Liver (tissue), 8 donors: ENCODE measurements at regions not wholly inside any gene's neighbourhood (a gene's known extent, or its start where the extent isn't known, plus 50 kb on each side); places are given as distances from the start of the nearest gene placed in this dataset.

Experiments
- DNase-seq: peaks from one replicate; pipeline ENCODE4 v3.0.0-alpha.2; 2017; ENCODE audit warnings: low spot score
- H3K27ac ChIP-seq, 2 donors: one replicate each; pipeline ENCODE4 v1.7.0; 2013; ENCODE audit warnings: inconsistent platforms in 2 of 2, low read length in 2 of 2, control low read depth in 1 of 2, low read depth in 1 of 2, mild to moderate bottlenecking in 1 of 2
- H3K27me3 ChIP-seq, 4 donors: one replicate each; pipeline versions ENCODE4 v1.6.1 to v1.7.0; 2013; ENCODE audit warnings: low read length in 3 of 4, inconsistent platforms in 1 of 4, mild to moderate bottlenecking in 1 of 4, moderate library complexity in 1 of 4; ENCODE audit not compliant: control insufficient read depth in 4 of 4, insufficient read depth in 4 of 4
- H3K36me3 ChIP-seq, 4 donors: one replicate each; pipeline versions ENCODE4 v1.6.1 to v1.7.0; 2013; ENCODE audit warnings: low read length in 3 of 4, mild to moderate bottlenecking in 3 of 4, low read depth in 1 of 4, moderate library complexity in 1 of 4; ENCODE audit not compliant: control insufficient read depth in 4 of 4, insufficient read depth in 3 of 4
- H3K4me1 ChIP-seq, 4 donors: one replicate each; pipeline versions ENCODE4 v1.6.1 to v1.7.0; 2013; ENCODE audit warnings: low read length in 3 of 4, mild to moderate bottlenecking in 3 of 4, moderate library complexity in 1 of 4; ENCODE audit not compliant: control insufficient read depth in 4 of 4, insufficient read depth in 4 of 4
- H3K4me3 ChIP-seq, 3 donors: one replicate each; pipeline versions ENCODE4 v1.6.1 to v1.7.0; 2013; ENCODE audit warnings: low read length in 3 of 3, control low read depth in 1 of 3, low read depth in 1 of 3, mild to moderate bottlenecking in 1 of 3
- H3K9ac ChIP-seq, 2 donors: one replicate each; pipeline ENCODE4 v1.7.0; 2013; ENCODE audit warnings: low read length in 2 of 2, mild to moderate bottlenecking in 2 of 2, moderate library complexity in 2 of 2, control low read depth in 1 of 2, low read depth in 1 of 2
- H3K9me3 ChIP-seq, 4 donors: one replicate each; pipeline versions ENCODE4 v1.6.1 to v1.7.0; 2013; ENCODE audit warnings: low read length in 3 of 4; ENCODE audit not compliant: control insufficient read depth in 4 of 4
- EGR1 ChIP-seq, 2 donors: IDR thresholded peaks; 2 replicates each; pipeline ENCODE4 v1.6.1; 2016 to 2018; ENCODE audit warnings: antibody characterized with exemption in 2 of 2, low read depth in 2 of 2
- FOXA1 ChIP-seq: IDR thresholded peaks from 2 replicates; pipeline ENCODE4 v1.6.1; 2016; ENCODE audit warnings: antibody characterized with exemption
- FOXA2 ChIP-seq: IDR thresholded peaks from 2 replicates; pipeline ENCODE4 v1.6.1; 2016; ENCODE audit warnings: antibody characterized with exemption
- HNF4A ChIP-seq, 2 donors: conservative IDR thresholded peaks; 2 replicates each; pipeline ENCODE4 v1.6.1; 2016; ENCODE audit warnings: antibody characterized with exemption in 2 of 2, mild to moderate bottlenecking in 2 of 2
- HNF4G ChIP-seq: IDR thresholded peaks from 2 replicates; pipeline ENCODE4 v1.6.1; 2016; ENCODE audit warnings: antibody characterized with exemption
- JUND ChIP-seq, 2 donors: IDR thresholded peaks; 2 replicates each; pipeline ENCODE4 v1.6.1; 2016; ENCODE audit warnings: antibody characterized with exemption in 2 of 2
- NR2F2 ChIP-seq: IDR thresholded peaks from 2 replicates; pipeline ENCODE4 v1.6.1; 2016; ENCODE audit warnings: antibody characterized with exemption
- RAD21 ChIP-seq, 2 donors: IDR thresholded peaks; 2 replicates each; pipeline ENCODE4 v1.6.1; 2016; ENCODE audit warnings: antibody characterized with exemption in 2 of 2, mild to moderate bottlenecking in 2 of 2
- RXRA ChIP-seq, 2 donors: IDR thresholded peaks; 2 replicates each; pipeline ENCODE4 v1.6.1; 2017 to 2018; ENCODE audit warnings: antibody characterized with exemption in 2 of 2, mild to moderate bottlenecking in 1 of 2
- SP1 ChIP-seq: IDR thresholded peaks from 2 replicates; pipeline ENCODE4 v1.6.1; 2018; ENCODE audit warnings: antibody characterized with exemption, mild to moderate bottlenecking
- YY1 ChIP-seq: IDR thresholded peaks from 2 replicates; pipeline ENCODE4 v1.6.1; 2016; ENCODE audit warnings: antibody characterized with exemption, mild to moderate bottlenecking
- WGBS: extraction: QIAGEN DNeasy Blood & Tissue Kit; methylation state at CpG from one replicate; pipeline ENCODE4 v1.1.7; 2013; 5-methylcytosine and 5-hydroxymethylcytosine counted together
- TF ChIP-seq, protein P1 (sequence below): IDR thresholded peaks from 2 replicates; pipeline ENCODE4 v1.6.1; 2016; ENCODE audit warnings: antibody characterized with exemption
- TF ChIP-seq, protein P2 (sequence below): IDR thresholded peaks from 2 replicates; pipeline ENCODE4 v1.6.1; 2016; ENCODE audit warnings: antibody characterized with exemption
- TF ChIP-seq, protein P3 (sequence below): fragments of 150-350 bp; IDR thresholded peaks from 2 replicates; pipeline ENCODE4 v1.5.1; 2017; ENCODE audit warnings: improper control_type of control experiment, low read depth, low read length; ENCODE audit not compliant: missing input control
- TF ChIP-seq, protein P4 (sequence below): IDR thresholded peaks from 2 replicates; pipeline ENCODE4 v1.6.1; 2016; ENCODE audit warnings: antibody characterized with exemption
- TF ChIP-seq, protein P5 (sequence below): IDR thresholded peaks from 2 replicates; pipeline ENCODE4 v1.6.1; 2016; ENCODE audit warnings: antibody characterized with exemption, mild to moderate bottlenecking
- donor health status: healthy.
- donor health status: healthy.
- donor health status: healthy.
- donor health status: healthy.
- donor health status: healthy.

DNA sequence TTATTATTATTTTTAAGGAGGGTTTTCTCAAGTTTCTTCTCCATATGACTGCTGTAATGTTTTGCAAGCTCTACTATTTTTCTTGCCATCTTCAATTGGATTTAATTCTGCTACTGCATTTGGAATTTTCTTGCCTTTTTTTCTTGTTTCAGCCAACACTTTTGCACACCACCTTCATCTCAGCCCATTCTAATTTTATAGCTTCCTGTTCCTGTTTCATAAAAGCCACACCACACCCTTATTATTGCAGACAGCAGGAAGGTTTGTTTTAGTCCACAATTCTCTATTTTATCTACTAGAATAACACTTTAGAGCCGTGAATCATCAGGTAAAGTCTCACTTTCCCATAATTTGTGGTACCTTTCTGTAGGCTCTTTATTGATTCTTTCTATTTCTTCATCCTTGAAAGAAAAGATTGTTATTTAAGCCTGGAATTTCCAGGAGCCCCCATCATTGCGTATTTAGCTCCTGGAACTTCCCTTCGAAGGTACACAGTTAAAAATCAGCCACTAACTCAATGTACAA lies 209.3 kb upstream of the TBX20 start:
- no peaks in the 10 kb centered on the region for H3K9me3 ChIP-seq
- H3K9ac ChIP-seq, result no peak overlapping the region
- no peaks in the 10 kb centered on the region for H3K4me1 ChIP-seq
- H3K4me3 ChIP-seq, result no peak overlapping the region
- no peak for DNase-seq
- 70% methylated on average over 3 of the region's 3 CpGs for WGBS
- no peak for TF ChIP-seq FOXA2
- TF ChIP-seq RXRA (IDR thresholded peaks at IDR 0.05), result no peak
- TF ChIP-seq, protein P1, sequence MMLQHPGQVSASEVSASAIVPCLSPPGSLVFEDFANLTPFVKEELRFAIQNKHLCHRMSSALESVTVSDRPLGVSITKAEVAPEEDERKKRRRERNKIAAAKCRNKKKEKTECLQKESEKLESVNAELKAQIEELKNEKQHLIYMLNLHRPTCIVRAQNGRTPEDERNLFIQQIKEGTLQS, result no peak
- no peak for TF ChIP-seq JUND (IDR thresholded peaks at IDR 0.05)
- no peak for TF ChIP-seq HNF4G
- TF ChIP-seq, protein P2, sequence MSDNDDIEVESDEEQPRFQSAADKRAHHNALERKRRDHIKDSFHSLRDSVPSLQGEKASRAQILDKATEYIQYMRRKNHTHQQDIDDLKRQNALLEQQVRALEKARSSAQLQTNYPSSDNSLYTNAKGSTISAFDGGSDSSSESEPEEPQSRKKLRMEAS, result no peak
- no peak for TF ChIP-seq NR2F2
- TF ChIP-seq, protein P3, sequence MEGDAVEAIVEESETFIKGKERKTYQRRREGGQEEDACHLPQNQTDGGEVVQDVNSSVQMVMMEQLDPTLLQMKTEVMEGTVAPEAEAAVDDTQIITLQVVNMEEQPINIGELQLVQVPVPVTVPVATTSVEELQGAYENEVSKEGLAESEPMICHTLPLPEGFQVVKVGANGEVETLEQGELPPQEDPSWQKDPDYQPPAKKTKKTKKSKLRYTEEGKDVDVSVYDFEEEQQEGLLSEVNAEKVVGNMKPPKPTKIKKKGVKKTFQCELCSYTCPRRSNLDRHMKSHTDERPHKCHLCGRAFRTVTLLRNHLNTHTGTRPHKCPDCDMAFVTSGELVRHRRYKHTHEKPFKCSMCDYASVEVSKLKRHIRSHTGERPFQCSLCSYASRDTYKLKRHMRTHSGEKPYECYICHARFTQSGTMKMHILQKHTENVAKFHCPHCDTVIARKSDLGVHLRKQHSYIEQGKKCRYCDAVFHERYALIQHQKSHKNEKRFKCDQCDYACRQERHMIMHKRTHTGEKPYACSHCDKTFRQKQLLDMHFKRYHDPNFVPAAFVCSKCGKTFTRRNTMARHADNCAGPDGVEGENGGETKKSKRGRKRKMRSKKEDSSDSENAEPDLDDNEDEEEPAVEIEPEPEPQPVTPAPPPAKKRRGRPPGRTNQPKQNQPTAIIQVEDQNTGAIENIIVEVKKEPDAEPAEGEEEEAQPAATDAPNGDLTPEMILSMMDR, result no peak
- TF ChIP-seq, protein P4, sequence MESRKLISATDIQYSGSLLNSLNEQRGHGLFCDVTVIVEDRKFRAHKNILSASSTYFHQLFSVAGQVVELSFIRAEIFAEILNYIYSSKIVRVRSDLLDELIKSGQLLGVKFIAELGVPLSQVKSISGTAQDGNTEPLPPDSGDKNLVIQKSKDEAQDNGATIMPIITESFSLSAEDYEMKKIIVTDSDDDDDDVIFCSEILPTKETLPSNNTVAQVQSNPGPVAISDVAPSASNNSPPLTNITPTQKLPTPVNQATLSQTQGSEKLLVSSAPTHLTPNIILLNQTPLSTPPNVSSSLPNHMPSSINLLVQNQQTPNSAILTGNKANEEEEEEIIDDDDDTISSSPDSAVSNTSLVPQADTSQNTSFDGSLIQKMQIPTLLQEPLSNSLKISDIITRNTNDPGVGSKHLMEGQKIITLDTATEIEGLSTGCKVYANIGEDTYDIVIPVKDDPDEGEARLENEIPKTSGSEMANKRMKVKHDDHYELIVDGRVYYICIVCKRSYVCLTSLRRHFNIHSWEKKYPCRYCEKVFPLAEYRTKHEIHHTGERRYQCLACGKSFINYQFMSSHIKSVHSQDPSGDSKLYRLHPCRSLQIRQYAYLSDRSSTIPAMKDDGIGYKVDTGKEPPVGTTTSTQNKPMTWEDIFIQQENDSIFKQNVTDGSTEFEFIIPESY, result no peak
- no peak for TF ChIP-seq YY1
- no peak for TF ChIP-seq EGR1 (IDR thresholded peaks at IDR 0.05; ENCODE audit: low read depth in 2 of 2)
- TF ChIP-seq HNF4A (conservative IDR thresholded peaks at IDR 0.05), result no peak
- no peak overlapping the region for H3K27ac ChIP-seq
- peaks cover 0 to 3% (median 0%) of the 10 kb centered on the region in 4 donors for H3K27me3 ChIP-seq
- no peaks in the 10 kb centered on the region for H3K36me3 ChIP-seq

DNA sequence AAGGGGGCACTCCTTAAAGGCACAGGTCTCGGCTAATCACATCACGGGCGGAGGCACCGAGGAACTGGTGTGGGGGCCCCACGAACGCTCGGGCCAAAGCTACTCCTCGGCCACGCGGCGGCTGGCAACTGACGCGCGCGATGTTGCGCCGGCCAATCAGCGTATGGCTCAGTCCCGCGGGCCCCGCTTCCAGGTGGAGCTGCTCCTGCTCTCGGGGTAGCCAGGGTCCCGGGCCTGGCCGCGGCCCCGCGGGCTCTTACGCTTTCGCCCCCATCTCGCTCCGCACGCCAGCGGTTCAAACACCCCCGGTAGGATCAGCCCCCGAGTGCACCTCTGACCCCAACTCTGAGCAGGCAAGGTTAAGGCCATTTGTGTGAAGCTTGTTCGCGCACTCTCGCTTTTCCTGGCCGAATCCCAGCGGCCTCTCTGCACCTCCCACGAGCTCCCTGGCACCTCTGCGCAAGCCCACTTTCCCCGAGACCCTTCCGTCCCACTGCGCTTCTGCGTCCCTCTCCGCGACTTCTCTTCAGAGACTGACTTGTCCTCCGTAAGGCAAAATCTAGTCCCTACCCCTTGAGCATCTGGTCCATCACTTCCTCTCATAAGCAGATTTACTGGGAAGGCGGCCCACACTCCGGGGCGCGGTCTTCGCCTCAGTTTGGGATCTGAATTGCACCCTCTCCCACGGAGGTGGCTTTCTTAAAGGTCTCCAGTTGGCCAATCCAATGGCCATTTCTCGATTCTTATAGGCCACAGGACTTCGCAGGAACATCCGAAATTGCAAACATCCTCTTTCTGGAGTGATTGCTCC lies 200.9 kb upstream of the TBX20 start:
- H3K27ac ChIP-seq, result no peak overlapping the region
- DNase-seq, result no peak
- no peaks in the 10 kb centered on the region for H3K36me3 ChIP-seq
- H3K27me3 ChIP-seq, result peaks cover 0 to 8% (median 3%) of the 10 kb centered on the region in 4 donors
- 23% methylated on average over 58 of the region's 58 CpGs for WGBS
- no peaks in the 10 kb centered on the region for H3K9me3 ChIP-seq
- peaks cover 0 to 9% (median 0%) of the 10 kb centered on the region in 4 donors for H3K4me1 ChIP-seq
- H3K4me3 ChIP-seq, result peak overlapping the region in 1 of 3 donors; percentile 7
- H3K9ac ChIP-seq, result no peak overlapping the region
- TF ChIP-seq FOXA2, result no peak
- TF ChIP-seq, protein P1, result no peak
- TF ChIP-seq, protein P4, result no peak
- TF ChIP-seq YY1, result no peak
- TF ChIP-seq HNF4A (conservative IDR thresholded peaks at IDR 0.05), result no peak
- no peak for TF ChIP-seq FOXA1
- TF ChIP-seq, protein P2, result no peak
- TF ChIP-seq, protein P3, result no peak
- TF ChIP-seq NR2F2, result no peak
- no peak for TF ChIP-seq JUND (IDR thresholded peaks at IDR 0.05)
- TF ChIP-seq HNF4G, result no peak
- no peak for TF ChIP-seq RXRA (IDR thresholded peaks at IDR 0.05)
- TF ChIP-seq SP1, result no peak
- TF ChIP-seq, protein P5, sequence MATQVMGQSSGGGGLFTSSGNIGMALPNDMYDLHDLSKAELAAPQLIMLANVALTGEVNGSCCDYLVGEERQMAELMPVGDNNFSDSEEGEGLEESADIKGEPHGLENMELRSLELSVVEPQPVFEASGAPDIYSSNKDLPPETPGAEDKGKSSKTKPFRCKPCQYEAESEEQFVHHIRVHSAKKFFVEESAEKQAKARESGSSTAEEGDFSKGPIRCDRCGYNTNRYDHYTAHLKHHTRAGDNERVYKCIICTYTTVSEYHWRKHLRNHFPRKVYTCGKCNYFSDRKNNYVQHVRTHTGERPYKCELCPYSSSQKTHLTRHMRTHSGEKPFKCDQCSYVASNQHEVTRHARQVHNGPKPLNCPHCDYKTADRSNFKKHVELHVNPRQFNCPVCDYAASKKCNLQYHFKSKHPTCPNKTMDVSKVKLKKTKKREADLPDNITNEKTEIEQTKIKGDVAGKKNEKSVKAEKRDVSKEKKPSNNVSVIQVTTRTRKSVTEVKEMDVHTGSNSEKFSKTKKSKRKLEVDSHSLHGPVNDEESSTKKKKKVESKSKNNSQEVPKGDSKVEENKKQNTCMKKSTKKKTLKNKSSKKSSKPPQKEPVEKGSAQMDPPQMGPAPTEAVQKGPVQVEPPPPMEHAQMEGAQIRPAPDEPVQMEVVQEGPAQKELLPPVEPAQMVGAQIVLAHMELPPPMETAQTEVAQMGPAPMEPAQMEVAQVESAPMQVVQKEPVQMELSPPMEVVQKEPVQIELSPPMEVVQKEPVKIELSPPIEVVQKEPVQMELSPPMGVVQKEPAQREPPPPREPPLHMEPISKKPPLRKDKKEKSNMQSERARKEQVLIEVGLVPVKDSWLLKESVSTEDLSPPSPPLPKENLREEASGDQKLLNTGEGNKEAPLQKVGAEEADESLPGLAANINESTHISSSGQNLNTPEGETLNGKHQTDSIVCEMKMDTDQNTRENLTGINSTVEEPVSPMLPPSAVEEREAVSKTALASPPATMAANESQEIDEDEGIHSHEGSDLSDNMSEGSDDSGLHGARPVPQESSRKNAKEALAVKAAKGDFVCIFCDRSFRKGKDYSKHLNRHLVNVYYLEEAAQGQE, result no peak
- no peak for TF ChIP-seq RAD21 (IDR thresholded peaks at IDR 0.05)
